Activated CD4-positive, alpha-beta T cell treated with anti-CD3 and anti-CD28 coated beads, Interleukin-2, Interleukin-6, amounts not matched to agents 100 ng/mL and 50 ng/mL, durations not matched to agents 16 hours and 8 hours (primary cell): ENCODE measurements at regions not wholly inside any gene's neighbourhood (a gene's known extent, or its start where the extent isn't known, plus 50 kb on each side); places are given as distances from the start of the nearest gene placed in this dataset.
"Not testable (repeated sequence)": the region's sequence is repeated elsewhere in the genome, so short reads cannot be mapped to it uniquely, and the experiment has no call there.

ENCODE experiments used
- DNase-seq: peaks from one replicate; pipeline ENCODE4 v3.0.0-alpha.2; 2020

DNA sequence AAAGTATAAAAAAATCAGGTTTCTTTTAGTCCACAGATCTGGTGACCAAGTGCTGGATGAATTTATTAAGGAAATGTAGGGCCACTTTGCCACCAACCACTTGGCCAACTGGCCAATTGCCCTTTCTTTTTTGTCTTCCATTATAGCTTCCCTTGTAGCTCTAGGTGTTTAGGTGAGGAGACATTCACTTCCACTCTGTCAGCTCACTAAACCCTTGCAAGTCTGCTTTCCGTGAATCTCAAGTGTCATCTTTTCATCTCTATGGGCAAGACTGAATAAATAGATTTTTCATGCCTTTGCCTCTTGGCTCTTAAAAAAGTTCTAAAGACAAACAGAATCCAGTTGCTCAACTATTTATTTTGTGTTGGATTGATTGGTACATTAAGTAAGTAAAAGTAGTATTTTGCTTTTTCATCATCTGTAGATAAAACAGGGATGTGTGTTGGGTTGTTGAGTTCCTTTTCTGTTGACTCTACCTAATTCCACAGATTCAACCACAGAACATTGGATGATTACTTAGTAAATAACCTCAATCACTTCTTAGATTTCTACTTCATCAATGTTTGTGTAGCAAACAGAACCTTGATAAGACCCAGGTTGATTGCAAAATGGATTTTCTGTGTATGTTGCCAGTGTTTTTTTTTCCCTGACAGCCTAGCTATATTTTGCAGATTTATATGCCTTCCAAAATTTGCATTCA is 68.1 kb upstream of the GRXCR1 start:
- DNase-seq: no peak

DNA sequence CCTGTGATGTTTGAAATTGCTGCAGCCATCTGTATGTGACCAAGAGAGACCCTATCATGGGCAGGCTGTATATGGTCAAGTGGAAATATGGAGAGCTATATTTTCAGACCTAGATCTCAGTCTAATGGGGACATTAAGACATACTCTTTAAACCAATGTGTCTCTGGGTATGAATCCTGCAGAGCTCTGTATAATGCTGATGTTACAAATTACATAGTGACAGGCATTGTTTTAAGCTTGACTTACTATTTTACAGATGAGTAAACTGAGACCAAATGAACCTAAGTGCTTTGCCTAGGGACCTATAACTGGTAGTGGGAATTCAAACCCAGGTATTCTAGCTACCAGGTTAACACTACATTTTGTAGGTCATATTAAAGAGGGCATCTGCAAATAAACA is 71.3 kb upstream of the GRXCR1 start:
- no peak for DNase-seq

DNA sequence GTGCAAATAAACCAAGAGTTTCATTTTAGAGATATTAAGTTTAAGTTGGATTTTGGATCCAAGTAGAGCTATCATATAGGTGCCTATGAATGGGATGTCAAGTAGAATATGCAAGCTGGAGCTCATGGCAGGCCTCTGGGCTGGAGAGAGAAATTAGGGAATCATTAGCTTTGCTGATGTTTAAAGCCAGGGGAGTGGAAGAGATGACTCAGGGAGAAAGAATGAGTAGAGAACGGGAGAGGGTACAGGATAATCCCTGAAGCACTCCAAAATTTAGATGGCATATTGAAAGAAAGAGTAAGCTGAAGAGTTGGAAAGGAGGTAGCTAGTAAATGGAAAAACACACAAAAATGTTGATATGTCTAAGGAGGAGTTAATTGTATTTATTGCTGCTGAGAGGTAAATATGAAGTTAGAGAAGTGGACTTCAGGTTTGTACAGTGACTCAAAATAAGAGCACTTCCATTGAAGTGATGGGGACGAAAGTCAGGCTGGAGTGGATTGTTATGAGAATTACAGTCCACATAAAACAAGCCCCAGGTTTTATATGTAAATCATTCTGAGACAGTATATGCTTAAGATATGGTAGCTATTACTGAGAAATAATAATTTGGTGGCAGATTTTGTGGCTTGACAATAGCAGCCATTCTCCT is 72.5 kb upstream of the GRXCR1 start:
- no peak for DNase-seq

DNA sequence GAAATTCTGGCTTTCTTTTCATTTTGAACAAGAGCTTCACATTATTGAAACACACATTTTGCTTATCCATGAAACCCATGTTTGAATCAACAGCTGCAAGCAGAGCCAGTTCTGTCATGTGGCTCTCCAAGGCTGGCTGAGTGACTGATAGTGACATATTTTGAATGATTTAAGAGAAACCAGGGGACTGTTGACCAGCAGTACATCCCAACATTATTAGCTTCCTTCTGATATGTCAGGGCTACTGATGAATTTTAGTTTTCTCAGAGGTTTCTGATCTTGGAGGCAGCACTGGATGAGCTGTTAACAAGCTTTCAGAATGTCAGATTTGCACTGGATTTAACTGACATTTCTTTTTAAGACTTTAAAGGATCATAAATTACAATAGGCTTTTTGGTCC is 74.6 kb upstream of the GRXCR1 start:
- DNase-seq: no peak

DNA sequence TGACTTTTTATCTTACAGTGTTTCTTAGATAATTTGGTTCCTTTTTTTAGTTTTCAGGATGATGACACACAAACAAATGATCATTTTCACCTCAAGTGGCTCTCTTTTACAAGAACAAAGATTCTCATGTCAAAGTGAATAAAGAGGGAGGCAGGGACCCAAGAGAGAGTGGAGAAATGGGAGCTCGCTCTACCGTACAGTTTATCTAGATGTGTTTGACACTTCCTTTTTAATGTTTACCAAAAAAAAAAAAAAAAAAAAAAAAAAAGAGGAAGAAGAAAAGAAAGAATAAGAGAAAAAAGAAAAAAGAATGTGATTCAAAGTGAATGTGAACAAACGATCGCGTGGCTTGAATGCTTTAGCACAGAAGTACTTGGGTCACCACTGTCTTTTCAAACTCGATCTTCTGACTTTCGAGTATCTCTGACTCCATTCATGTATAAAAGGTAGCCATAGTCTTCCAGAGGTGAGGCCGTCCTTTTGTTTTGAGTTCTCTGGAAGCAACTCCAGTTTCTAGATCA is 75.6 kb upstream of the GRXCR1 start:
- DNase-seq: no peak

DNA sequence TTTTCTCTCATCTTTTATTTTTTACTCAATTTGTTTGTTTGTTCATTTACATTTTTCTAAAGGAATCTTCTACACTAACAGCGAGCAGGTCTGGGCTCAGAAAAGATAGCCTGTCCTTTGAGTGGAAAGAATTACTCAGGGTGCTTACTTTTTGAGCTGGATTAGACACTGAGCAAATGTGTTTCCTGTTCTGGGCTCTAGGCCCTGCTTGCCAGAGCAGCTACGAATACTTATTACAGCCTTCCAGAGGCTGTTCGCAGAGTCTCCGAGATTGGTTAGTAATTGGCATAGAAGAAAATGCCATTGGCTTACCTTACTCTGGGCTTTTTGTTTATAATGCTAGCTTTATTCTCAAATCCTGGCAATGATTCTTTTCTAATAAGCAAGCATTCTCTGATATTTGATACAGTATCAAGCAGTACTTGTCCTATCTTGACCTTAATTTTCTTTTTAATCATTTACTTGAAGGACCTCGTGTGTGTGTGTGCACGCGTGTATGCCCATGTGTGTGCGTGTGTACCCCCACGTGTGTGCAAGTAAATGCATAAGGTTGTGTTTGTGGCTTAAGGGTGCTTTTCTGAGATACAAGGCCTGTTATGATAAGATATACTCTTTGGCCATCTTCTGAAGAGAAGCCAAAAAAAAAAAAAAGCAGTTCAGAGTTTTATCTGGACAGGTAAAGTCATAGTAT is 76.2 kb upstream of the GRXCR1 start:
- no peak for DNase-seq

DNA sequence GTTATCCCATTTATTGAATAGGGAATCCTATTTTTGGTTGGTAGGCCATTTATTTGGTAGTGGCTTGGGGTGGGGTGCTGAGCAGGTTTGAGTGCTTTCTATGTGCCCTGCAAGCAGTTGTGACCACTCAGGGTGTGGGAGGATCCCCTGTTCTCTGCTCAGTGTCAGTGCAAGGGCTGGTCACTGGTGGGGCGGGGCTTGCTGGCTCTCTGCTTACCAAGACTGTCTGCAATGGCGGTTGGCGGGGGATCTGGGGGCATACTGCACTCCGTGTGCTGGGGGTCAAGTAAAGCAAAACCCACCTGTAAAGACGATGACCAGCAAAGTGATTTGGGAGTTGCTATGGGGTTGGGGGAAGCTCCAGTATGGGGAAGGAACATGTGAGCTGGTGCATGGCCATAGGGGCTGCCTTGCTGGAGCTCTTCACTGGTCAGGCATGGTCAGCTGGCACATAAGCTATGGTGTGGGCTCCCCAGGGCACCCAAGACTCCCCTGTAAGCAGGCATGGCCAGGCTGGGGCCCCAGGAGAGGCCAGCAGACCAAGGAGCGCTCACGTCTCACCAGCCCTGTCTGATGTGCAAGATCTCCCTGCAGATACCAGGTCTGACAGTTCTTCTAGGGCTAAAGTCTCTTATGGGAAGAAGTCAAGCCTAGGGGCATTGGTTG is 83.0 kb upstream of the GRXCR1 start:
- DNase-seq: no peak

DNA sequence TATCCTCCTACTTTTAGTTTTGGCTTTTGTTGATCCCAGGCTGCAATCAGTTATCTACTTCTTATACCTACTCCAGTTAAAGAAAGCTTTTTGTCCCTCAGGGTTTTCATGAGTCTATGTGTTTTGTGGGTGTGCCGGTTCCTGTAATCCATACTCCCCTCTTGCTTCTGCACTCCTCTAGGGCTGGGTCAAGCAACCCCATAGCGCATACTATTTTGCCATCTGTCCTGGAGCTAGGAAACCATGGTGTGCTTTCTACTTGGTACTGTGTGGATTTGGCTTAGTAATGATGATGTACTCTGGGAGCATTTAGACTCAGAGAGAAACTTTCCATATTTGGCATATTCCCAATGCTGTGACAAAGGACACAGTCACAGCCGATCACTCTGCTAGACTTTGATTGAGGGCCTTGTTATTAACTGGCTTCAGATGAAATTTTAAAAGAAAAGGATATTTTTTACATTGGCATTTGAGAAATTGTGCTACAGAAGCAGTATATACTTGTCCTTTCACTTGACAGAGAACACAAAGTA is 86.1 kb upstream of the GRXCR1 start:
- DNase-seq: no peak

DNA sequence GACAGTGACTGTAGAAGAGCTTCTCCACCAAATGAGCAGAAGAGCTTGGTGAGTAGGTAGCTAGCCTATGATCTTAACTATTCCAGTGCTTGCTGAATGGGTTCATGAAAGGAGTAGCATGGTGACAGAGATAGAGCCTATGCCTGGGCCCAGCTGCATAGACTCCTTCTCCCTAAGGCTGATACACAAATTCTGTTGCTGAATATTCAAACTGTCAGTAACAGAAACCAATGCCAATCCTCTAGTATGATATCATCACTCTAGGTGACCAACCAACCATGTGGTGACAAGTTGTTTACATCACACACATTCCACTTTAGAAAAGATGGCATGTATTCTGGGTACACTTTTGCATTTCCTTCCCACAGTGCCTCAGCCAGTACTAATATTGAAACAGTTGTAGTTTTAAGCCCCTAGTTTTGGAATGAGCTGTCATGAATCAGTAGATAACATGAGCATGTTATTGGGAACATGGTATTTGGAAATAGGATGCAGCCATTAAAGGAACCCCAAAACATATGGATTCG is 103.4 kb upstream of the GRXCR1 start:
- DNase-seq: peak; percentile 30

DNA sequence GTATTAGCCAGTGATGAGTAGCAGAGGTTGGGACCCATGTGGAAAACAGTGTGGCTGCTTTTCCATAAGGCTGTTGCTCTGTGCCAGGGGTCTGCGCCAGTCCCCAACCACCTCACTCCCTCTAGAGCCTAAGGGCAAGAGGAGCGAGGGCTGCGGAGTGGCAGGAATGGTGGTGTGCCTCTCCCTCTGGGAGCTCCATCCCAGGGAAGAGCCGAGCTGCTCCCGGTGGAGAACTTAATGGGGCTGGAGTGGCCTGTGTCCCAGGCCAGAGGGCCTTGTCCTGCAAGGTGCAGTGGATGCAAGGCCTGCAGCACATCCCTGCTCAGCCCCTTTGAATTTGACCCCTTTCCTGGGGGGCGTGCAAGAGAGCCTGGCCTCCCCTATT is 105.4 kb upstream of the GRXCR1 start:
- no peak for DNase-seq

DNA sequence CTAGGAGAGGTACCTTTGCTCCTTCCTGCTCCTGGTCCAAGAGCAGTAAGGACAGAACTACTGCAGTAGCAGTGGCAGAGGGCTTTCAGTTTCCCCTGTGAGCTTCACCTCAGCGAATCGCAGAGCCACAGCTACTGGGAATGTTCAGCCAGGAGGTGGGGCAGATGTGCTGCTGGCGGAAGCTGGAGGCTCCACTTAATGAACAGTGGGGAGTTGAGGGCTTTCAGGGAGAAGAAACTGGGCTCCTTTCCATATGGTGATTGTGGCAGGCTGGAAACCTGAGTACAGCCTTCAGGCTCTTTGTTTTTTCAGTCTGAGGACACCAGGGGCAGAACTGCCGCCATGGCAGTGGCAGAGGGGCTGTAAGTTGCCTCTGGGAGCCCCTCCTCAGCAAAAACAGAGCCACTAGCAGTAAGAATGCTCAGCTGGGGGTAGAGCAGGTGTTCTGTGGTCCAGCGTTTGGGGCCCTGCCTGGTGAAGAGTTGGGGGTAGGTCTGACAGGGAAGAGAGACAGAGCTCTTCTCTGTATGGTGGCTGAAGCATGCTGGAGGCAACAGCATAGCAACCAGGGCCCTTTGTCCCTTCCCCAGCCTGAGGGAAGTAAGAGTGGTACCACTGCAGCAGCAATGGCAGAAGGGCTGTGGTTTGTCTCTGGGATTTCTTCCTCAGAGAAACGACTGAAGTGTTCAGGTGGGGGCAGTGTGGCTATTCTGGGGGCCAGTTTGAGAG is 106.0 kb upstream of the GRXCR1 start:
- no peak for DNase-seq

DNA sequence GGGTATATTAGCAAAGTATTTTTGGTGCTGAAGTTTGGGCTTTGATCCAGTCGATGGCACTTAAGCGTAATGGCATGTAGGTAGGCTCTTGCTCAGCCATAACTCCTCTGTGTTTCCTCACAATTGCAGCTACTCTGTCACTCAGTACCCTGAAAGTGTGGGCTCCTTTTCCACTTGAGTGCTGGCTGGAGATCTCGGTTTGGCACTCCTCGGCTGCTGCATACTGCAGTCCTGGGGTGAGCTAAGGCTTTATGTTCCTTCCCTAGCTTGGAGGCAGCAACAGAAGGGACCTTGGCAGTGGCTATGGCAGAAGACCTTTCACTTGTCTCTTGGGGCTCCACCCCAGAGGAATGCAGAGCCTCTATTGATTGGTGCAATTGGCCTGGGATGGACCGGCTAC is 106.7 kb upstream of the GRXCR1 start:
- no peak for DNase-seq

DNA sequence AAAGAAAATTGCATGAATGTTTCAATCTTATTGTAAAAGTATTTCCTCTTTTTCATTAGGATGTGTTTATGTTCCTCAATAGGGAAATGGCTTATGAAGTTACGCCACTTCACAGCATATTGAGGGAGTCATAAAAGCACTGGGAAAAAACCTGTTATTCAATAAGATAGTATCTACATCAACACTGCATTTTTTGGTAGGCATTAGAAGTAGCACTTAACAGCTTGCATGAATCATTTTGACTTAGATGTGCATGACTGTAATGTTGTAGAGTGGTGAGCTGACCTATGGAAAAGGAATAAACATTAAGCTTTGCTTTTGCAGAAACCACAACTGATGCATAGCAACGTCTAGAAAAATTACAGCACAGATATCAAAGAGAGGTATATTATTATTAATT is 111.2 kb upstream of the GRXCR1 start:
- DNase-seq: no peak

DNA sequence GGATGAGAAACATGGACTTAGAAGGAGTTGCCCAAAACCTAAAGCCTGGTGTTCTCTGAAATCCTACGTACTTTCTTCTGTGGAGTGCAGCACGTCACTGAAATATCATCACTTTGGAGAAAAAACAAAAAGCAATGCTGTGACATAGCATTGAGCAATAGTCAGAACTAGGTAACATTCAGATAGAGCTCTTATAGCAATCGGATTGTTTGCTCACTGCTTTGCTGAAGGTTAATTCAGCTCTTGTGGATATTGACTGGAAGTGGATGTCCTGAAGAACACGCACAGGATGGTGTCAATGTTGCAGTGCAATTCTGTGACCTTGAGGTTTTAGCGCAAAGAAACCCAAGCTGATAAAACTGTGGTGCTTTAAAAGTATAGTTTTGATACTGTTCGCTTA is 114.2 kb upstream of the GRXCR1 start:
- no peak for DNase-seq

DNA sequence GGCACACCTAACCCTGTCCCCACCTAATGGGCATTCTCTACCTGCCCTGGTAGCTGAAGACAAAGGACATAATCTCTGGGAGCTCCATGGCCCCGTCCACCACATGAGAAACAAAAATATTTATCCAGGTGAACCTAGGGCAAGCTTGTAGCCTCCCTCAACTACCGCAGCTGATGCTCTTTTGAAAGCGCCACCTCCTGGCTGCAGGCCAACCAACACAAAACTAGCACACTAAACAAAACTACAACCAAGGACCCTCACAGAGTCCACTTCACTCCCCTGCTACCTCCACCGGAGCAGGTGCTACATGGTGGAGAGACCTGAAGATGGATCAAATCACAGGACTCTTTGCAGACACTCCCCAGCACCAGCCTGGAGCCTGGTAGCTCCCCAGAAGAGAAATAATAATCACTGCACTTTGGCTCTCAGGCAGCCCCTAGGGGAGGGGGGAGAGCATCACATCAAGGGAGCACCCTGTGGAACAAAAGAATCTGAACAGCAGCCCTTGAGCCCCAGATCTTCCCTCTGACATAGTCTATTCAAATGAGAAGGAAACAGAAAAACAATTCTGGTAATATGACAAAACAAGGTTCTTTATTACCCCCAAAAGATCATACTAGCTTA is 111.3 kb upstream of the ATP8A1 start:
- DNase-seq: no peak

DNA sequence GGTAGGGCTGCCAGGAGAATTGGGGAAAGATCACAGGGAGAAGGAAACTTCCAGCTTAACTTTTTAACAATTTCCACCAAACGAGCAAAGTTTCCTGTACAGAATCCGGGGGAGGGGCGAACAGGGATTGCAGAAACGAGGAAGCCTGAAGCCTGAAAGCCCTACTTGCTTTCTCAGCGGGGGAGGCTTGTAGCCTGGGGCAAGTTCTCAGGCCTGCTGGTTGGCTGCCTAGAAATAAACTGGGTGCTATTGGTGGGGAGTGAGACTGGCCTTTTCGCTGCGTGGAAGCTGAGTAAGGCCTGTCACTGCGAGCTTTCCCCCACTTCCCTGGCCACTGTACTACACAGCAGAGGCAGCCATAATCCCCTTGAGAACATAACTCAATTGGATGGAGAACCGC is 110.8 kb upstream of the ATP8A1 start:
- DNase-seq: no peak

DNA sequence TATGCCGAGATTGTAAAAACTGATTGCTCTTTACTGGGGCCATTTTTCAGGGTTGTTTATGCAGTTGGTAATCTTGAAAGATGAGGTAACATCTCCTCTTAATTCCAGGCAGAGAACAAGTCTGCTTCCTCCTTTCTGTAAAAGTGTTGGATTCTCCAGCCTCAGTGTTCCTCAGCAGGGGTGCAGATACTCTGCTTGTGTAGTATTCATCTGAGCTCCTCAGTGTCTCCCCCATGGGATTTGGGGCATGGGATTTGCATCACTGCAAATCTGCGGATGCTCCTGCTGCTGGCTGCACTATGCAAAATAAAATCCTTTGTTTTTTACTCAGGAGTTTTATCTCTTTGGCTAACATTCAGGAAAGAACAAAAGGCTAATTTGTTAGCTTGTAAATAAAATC is 104.9 kb upstream of the ATP8A1 start:
- DNase-seq: no peak

DNA sequence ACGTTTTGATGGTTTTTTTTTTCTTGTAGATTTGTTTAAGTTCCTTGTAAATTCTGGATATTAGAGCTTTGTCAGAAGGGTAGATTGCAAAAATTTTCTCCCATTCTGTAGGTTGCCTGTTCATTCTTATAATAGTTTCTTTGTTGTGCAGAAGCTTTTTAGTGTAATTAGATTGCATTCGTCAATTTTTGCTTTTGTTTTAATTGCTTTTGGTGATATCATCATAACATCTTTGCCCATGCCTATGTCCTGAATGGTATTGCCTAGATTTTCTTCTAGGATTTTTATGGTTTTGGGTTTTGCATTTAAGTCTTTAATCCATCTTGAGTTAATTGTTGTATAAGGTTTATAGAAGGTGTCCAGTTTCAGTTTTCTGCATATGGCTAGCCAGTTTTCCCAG is 98.1 kb upstream of the ATP8A1 start:
- not testable (repeated sequence) for DNase-seq

DNA sequence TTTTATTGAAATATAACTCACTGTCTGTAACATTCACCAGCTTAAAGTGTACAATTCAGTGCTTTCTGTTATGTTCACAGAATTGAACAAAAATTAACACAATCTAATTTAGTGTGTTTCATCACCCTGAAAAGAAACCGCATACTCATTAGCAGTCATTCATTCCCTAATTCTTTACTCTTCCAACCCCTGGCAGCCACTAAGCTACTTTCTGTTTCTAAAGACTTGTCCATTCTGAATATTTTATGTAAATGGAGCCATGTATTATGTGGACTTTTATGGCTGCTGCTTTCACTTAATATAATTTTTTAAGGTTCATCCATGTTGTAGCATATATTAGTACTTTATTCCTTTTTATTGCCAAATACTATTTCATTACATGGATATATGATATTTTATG is 94.7 kb upstream of the ATP8A1 start:
- DNase-seq: no peak

DNA sequence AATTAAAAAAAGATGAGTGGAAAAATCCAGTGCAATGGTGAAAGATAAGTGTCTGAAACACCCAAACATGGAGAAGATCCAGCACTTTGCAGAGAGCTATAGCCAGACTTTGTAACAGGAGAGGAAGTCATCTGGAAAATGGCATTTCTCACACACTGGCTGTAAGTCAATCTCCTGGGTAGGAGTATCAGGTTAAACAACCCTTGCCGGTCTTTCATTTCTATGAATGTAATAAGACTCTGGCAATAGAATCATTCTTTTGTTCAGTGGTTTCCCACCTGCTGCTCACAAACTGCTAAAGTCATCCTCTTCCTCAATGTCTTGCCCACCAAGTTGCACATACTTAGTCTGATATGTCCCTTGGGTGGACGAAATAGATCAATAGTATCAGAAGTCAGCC is 94.0 kb upstream of the ATP8A1 start:
- no peak for DNase-seq

DNA sequence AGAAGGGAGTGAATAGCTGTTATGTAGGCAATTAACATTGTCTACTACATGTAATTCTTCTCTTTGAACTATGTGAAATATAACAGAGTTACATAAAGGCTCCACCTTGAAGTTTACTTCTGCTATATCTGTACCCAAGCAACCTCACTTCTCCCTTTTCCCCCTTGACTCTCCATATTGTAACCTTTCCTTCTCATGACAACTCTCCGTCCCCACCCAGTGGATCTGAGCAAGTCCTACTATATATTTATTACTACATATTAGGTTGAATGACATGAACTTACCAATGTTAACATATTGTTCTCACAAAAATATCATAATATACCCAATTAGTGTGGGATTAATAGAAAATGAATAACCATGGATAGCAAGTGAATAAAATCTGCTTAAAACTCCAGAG is 93.2 kb upstream of the ATP8A1 start:
- no peak for DNase-seq

DNA sequence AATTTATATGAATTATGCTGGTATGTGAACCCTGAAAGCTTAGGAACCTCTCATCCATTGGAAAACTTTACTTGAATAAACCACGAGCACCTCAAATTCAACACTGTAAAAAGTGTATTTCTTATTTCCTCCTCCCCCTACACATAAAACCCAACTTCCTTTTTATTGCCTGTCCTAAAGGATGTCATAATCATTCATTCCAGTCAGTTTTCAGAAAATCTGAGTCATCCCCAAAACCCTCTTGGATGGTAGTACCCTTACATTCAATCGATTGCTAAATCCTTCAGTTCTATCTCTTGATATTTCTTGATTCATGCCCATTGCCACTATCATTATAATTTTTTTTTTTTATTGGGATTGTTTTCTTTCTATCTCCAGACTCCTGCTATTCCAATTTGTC is 91.1 kb upstream of the ATP8A1 start:
- DNase-seq: no peak
